ENCODE measurements at regions not wholly inside any gene's neighbourhood (a gene's known extent, or its start where the extent isn't known, plus 50 kb on each side); places are given as distances from the start of the nearest gene placed in this dataset.

- DNase-seq (ENCODE audit: low read depth in 2 of 2), result no peak
Observed at GRCh38 chr1:38546636-38547035, 312.9 kb downstream of the RRAGC start.

- DNase-seq (ENCODE audit: low read depth in 2 of 2), result no peak
Observed at GRCh38 chr1:38541223-38541622, 318.3 kb downstream of the RRAGC start.

DNA sequence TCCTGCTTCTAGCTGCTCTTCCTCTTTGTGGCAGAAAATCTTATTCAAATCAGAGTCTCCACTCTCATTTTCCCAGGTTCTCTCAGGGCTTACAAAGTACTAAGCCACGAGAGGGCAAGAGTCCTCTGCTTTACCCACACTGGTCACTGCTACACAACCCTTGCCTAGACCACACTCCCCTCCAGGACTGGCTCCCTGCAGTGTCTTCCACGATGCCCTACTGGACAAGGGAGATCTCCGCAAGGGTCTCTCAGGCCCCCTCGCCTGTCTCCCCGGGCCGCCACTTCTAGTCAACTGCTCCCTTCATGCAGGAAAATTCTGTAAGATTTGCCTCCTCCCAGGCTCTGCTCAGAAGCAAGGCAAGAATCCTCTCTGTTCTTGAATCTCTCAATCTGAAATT lies 319.6 kb downstream of the RRAGC start:
- no peak for DNase-seq (ENCODE audit: low read depth in 2 of 2)

DNA sequence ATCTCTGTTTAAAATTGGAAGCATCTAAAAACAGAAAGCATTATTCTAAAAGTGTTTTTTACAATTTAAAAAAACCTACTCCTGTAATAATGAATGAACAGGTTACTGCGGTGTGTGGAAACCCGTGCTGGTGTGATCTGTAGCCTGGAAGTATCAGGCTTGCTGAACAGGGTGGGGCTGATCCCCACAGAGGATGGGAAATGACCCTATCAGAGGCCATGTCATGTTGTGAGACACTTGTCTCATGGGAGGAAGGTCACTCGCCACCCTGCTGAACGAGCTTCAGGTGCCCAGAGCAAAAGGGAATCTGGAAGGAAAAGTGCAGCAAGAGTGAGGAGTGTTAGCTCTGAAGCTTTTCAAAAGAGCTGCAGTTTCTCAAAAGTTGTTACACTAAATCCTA lies 320.7 kb downstream of the RRAGC start:
- DNase-seq (ENCODE audit: low read depth in 2 of 2), result no peak

DNA sequence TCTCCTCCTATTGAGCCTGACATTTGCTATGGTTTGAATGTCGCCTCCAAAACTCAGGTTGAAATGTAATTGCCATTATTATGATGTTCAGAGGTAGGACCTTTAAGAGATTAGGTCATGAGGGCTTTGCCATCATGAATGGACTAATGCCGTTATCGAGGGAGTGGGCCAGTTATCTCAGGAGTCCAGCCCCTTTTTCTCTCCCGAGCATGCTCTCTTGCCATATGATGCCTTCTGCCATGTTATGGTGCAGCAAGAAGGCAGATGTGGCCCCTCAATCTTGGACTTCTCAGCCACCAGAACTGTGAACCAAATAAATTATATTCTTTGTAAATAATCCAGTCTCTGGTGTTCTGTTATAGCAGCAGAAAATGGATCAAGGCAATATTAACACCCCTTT lies 323.5 kb downstream of the RRAGC start:
- no peak for DNase-seq (ENCODE audit: low read depth in 2 of 2)

- no peak for DNase-seq (ENCODE audit: low read depth in 2 of 2)
Observed at GRCh38 chr1:38534473-38534823, 325.1 kb downstream of the RRAGC start.

DNA sequence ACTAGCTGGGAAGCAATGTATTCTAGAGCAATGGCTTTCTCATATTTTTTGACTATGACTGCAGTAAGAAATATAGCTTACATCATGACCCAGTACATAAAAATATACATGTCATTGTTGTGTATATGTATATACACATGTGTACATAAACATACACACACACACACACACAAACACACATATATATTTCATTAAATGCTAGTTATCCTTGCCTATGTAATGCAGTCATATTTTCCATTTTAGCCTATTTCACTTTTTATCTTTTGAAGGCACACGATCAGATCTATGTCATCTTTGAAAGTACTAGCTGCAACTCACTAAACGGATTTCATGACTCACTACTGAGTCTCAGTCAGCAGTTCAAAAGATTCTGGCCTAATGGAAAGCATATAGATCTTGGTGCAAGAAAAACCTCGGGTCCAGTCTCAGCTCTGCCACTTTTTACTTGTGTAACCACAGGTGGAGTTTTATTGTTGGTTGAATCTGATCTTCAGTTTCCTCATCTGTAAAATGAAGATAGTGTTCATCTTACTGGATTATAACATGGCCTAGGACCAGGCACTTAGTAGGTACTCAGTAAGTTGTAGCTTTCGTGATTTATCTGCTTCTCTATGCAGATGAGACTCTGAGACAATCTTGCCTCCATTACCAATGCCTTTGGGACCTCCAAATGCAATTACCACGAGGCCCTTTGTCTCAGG lies 325.6 kb downstream of the RRAGC start:
- no peak for DNase-seq (ENCODE audit: low read depth in 2 of 2)

DNA sequence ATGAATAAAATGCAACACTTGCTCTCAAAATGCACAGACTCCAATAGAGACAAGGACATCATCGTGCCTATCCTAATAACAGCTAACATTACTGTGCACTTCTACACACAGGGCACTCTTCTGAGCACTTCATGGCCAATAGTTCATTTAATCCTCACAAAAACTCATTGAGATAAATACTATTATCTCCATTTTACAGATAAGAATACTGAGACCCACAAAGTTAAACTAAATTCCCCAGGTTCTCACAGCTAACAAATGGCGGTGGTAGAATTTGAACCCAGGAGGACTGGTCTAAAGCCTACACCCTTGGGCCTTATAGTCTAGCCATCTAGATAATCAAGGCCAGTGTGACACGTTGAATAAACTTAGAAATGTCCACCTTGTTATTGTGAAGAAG lies 328.6 kb downstream of the RRAGC start:
- no peak for DNase-seq (ENCODE audit: low read depth in 2 of 2)

DNA sequence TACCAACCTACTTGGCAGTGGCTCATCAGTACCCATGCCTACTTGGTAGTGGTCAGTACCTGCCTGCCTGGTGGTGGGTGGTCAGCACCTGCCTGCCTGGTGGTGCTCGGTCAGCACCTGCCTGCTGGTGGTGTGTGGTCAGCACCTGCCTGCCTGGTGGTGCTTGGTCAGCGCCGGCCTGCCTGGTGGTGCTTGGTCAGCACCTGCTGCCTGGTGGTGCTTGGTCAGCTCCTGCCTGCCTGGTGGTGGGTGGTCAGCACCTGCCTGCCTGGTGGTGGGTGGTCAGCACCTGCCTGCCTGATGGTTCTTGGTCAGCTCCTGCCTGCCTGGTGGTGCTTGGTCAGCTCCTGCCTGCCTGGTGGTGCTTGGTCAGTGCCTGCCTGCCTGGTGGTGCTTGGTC lies 329.6 kb downstream of the RRAGC start:
- DNase-seq (ENCODE audit: low read depth in 2 of 2), result no peak

- DNase-seq (ENCODE audit: low read depth in 2 of 2), result no peak
Observed at GRCh38 chr1:38529391-38529790, 330.2 kb downstream of the RRAGC start.

DNA sequence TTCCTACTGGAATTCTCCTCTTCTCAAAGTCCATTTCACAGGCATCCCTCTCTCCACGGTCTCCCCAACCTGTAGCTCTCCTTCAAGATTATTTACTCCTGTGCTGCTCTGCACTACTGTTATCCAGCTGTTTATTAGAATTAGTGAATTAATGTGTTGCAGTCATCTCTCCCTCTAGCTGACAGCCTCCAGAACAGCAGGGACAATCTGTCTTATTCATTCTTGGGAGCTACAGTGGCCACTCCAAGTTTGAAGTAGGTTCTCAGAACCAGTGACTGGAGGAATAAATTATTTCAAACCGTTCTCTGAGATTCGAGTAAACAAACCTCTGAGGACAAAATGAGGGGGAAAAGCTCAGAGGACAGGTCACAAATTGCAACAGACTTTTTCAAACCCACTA lies 330.9 kb downstream of the RRAGC start:
- no peak for DNase-seq (ENCODE audit: low read depth in 2 of 2)

GRCh38 chr1:38527373-38527966 lies 332.1 kb downstream of the RRAGC start:
- peak; percentile 26 to 45 for DNase-seq (ENCODE audit: low read depth in 2 of 2)

DNA sequence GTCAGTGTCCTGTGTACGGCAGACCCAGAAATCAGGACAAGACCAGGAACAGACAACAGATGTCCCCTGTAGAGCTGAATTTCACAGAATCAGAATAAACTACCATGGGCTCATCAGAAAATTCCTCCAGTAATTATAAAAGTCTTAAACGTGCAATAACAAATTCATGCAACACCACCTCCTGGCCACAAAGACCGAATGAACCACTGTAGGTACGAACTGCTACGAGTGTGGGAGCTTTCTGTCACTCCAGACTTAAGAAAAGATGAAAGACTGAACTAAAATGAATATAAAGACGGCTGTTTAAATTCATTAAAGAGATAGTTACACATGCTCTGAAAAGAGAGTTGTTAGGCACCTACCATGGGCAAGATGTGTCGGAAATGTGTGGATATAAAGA lies 333.5 kb downstream of the RRAGC start:
- no peak for DNase-seq (ENCODE audit: low read depth in 2 of 2)

DNA sequence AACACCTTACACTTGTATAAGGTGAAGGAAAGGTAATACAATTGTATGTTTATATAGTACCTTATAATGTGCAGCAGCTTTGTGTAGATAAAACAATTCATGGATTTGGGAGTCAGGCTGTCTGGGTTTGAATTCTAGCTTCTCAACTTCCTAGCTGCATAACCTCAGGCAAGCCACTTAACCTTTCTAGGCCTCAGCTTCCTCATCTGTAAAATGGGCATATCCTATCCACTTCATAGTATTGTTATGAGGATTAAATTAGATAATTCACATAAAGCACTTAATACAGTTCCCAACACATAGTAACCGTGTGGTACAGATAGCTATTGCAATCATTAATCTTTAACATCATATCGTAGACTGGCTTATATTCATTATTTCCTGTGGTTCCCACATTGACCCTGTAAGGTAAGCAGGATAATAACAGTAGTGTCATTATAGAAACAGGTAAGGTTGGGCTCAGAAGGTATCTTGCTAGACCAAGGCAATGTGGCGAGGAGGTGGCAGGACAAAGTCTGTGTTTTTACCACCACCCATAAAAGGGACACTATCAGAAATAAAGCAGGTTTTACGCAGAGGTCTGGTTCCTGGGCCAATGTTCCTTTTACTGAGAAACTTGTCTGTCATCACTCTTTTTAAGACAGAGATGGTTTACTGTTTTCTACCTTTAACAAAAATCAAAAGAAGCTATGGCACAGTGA lies 334.1 kb downstream of the RRAGC start:
- DNase-seq (ENCODE audit: low read depth in 2 of 2), result no peak

DNA sequence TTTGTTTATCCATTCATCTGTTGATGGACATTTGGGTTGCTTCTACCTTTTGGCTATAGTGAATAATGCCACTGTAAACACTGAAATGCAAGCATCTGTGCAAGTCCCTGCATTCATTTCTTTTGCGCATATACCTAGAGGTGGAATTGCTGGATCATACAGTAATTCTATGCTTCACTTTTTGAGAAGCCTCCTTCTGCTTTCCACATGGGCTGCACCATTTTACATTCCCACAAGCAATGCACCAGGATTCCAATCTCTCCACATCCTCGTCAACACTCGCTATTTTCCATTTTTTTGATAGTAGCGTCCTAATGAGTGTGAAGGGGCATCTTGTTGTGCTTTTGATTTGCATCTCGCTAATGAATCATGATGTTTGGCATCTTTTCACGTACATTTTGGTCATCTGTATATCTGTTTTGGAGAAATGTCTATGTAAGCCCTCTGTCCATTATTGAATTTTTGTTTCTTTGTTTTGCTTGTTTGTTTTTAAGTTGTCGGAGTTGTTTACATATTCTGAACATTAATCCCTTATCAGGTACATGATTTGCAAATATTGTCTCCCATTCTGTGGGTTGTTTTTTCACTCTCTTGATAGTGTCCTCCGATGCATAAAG lies 335.4 kb downstream of the RRAGC start:
- no peak for DNase-seq (ENCODE audit: low read depth in 2 of 2)

GRCh38 chr1:38523568-38523939 lies 336.0 kb downstream of the RRAGC start:
- no peak for DNase-seq (ENCODE audit: low read depth in 2 of 2)

GRCh38 chr1:38522915-38523567 lies 336.5 kb downstream of the RRAGC start:
- no peak for DNase-seq (ENCODE audit: low read depth in 2 of 2)

- no peak for DNase-seq (ENCODE audit: low read depth in 2 of 2)
Observed at GRCh38 chr1:38516560-38516959, 343.0 kb downstream of the RRAGC start.

- DNase-seq (ENCODE audit: low read depth in 2 of 2), result no peak
Observed at GRCh38 chr1:38512789-38513188, 346.8 kb downstream of the RRAGC start.

- DNase-seq (ENCODE audit: low read depth in 2 of 2), result no peak
Observed at GRCh38 chr1:38512024-38512767, 347.4 kb downstream of the RRAGC start.

DNA sequence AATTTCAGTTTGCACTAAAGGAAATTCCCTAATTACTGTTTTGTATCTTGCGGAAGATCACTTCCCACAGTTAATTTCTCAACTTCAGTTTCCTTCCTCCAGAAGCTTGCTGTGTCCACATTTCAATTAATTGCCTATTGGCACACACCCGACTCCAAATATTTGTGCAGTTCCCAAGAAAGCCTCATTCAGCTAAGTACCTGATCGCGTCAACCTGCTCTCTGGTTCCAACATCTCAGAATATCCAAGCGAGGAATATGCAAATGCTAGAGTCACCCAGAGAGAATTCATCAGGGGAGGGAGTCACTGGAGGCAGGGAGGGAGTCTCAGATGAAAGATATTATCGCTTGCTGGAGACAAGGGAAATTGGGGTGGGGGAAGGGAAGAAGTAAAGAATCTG lies 351.3 kb downstream of the RRAGC start:
- DNase-seq (ENCODE audit: low read depth in 2 of 2), result no peak

GRCh38 chr1:38507563-38507962 lies 352.0 kb downstream of the RRAGC start:
- no peak for DNase-seq (ENCODE audit: low read depth in 2 of 2)

Data from stimulated activated CD4-positive, alpha-beta T cell treated with anti-CD3 and anti-CD28 coated beads, Interleukin-15, amount 100 ng/mL, for 48 hours (primary cell).